ENCODE measurements at regions not wholly inside any gene's neighbourhood (a gene's known extent, or its start where the extent isn't known, plus 50 kb on each side); places are given as distances from the start of the nearest gene placed in this dataset.

- TF ChIP-seq CTCF (IDR thresholded peaks at IDR 0.05; ENCODE audit: insufficient read depth, low read length) = no peak
- no peak for TF ChIP-seq SPI1 (IDR thresholded peaks at IDR 0.05; ENCODE audit: borderline replicate concordance, low read depth)
- TF ChIP-seq POLR2AphosphoS5 (IDR thresholded peaks at IDR 0.05; ENCODE audit: low read depth) = no peak
Observed at GRCh38 chr1:55632906-55633305, 417.7 kb upstream of the USP24 start.
